GM19395 (cell line): ENCODE measurements at regions not wholly inside any gene's neighbourhood (a gene's known extent, or its start where the extent isn't known, plus 50 kb on each side); places are given as distances from the start of the nearest gene placed in this dataset.
"Not testable (repeated sequence)": the region's sequence is repeated elsewhere in the genome, so short reads cannot be mapped to it uniquely, and the experiment has no call there.

Source experiments
- ATAC-seq: cut with Tn5 transposase; IDR thresholded peaks from one replicate; pipeline ENCODE4 v1.9.1; 2021; ENCODE audit warnings: mild to moderate bottlenecking, moderate library complexity; ENCODE audit not compliant: unreplicated experiment

GRCh38 chr14:70269582-70269981 lies 80.8 kb upstream of the SLC8A3 start:
- no peak for ATAC-seq

- ATAC-seq: no peak
These were observed 80.0 kb upstream of the SLC8A3 start for GRCh38 chr14:70268760-70269159.

- no peak for ATAC-seq
These were observed 77.4 kb upstream of the SLC8A3 start for GRCh38 chr14:70266157-70266556.

GRCh38 chr14:70265422-70265821 lies 76.7 kb upstream of the SLC8A3 start:
- ATAC-seq: no peak

GRCh38 chr14:70259420-70259819 lies 70.7 kb upstream of the SLC8A3 start:
- ATAC-seq: no peak

GRCh38 chr14:70257526-70257925 lies 68.8 kb upstream of the SLC8A3 start:
- ATAC-seq: no peak

GRCh38 chr14:70256601-70257000 lies 67.8 kb upstream of the SLC8A3 start:
- no peak for ATAC-seq

- not testable (repeated sequence) for ATAC-seq
These were observed 66.6 kb upstream of the SLC8A3 start for GRCh38 chr14:70255071-70256057.

- ATAC-seq: no peak
These were observed 65.8 kb upstream of the SLC8A3 start for GRCh38 chr14:70254476-70254961.

- not testable (repeated sequence) for ATAC-seq
These were observed 64.8 kb upstream of the SLC8A3 start for GRCh38 chr14:70253547-70253946.

- ATAC-seq: no peak
These were observed 56.3 kb upstream of the SLC8A3 start for GRCh38 chr14:70245026-70245425.

- ATAC-seq: peak; percentile 68
These were observed 51.1 kb upstream of the SLC8A3 start for GRCh38 chr14:70239802-70240201.

- not testable (repeated sequence) for ATAC-seq
These were observed 49.9 kb upstream of the SLC8A3 start for GRCh38 chr14:70238635-70239034.
